Neural cell (in vitro differentiated cells): ENCODE measurements at regions not wholly inside any gene's neighbourhood (a gene's known extent, or its start where the extent isn't known, plus 50 kb on each side); places are given as distances from the start of the nearest gene placed in this dataset.

Experiments
- H2AFZ ChIP-seq: fragments of 200-600, 300-800 bp; sonication (generic), shearing (Covaris generic); 2 replicates; pipeline ENCODE4 v1.6.0; 2014; ENCODE audit warnings: low read depth, mild to moderate bottlenecking, antibody characterized with exemption, low read length, moderate library complexity
- H3F3A ChIP-seq: fragments of 200-600 bp; shearing (Covaris generic); 2 replicates; pipeline ENCODE4 v1.6.1; 2016; ENCODE audit warnings: mild to moderate bottlenecking, moderate library complexity, mixed read lengths, antibody characterized with exemption, low read length; ENCODE audit not compliant: insufficient read depth, poor library complexity, severe bottlenecking
- H3K27ac ChIP-seq: fragments of 200-600, 300-800 bp; sonication (generic), shearing (Covaris generic); 2 replicates; pipeline ENCODE4 v1.5.1; 2014; ENCODE audit warnings: mild to moderate bottlenecking, low read length, moderate library complexity
- H3K27me3 ChIP-seq: fragments of 300-800, 200-600 bp; sonication (generic), shearing (Covaris generic); 2 replicates; pipeline ENCODE4 v1.6.0; 2014; ENCODE audit warnings: mild to moderate bottlenecking, low read depth, low read length, moderate library complexity; ENCODE audit not compliant: insufficient read depth
- H3K36me3 ChIP-seq: fragments of 300-800, 200-600 bp; sonication (generic), shearing (Covaris generic); 2 replicates; pipeline ENCODE4 v1.5.1; 2014; ENCODE audit warnings: mild to moderate bottlenecking, antibody characterized with exemption, low read length, moderate library complexity; ENCODE audit not compliant: insufficient read depth
- H3K4me2 ChIP-seq: fragments of 300-800, 200-600 bp; sonication (generic), shearing (Covaris generic); 2 replicates; pipeline ENCODE4 v1.6.0; 2014; ENCODE audit warnings: mild to moderate bottlenecking, low read length
- H3K4me3 ChIP-seq: fragments of 300-800, 200-600 bp; sonication (generic), shearing (Covaris generic); 2 replicates; pipeline ENCODE4 v1.5.1; 2014; ENCODE audit warnings: mild to moderate bottlenecking, low read length, moderate library complexity
- H3K79me2 ChIP-seq: fragments of 200-600 bp; shearing (Covaris generic); replicated peaks from 2 replicates; pipeline ENCODE4 v1.6.0; 2014; ENCODE audit warnings: mild to moderate bottlenecking, low read length, moderate library complexity; ENCODE audit not compliant: insufficient read depth
- H3K9ac ChIP-seq: fragments of 300-800, 200-600 bp; sonication (generic), shearing (Covaris generic); 2 replicates; pipeline ENCODE4 v1.6.1; 2016; ENCODE audit warnings: mild to moderate bottlenecking, low read length, mixed read lengths
- H3K9me2 ChIP-seq: fragments of 200-600 bp; shearing (Covaris generic); 2 replicates; pipeline ENCODE4 v1.6.1; 2016; ENCODE audit warnings: mild to moderate bottlenecking, low read length, mixed read lengths; ENCODE audit not compliant: insufficient read depth
- H3K9me3 ChIP-seq: fragments of 200-600, 300-800 bp; sonication (generic), shearing (Covaris generic); 2 replicates; pipeline ENCODE4 v1.6.1; 2016; ENCODE audit warnings: mild to moderate bottlenecking, mixed run types, low read length, moderate library complexity, mixed read lengths
- H4K20me1 ChIP-seq: fragments of 200-600 bp; shearing (Covaris generic); 2 replicates; pipeline ENCODE4 v1.6.1; 2016; ENCODE audit warnings: mild to moderate bottlenecking, mixed run types; ENCODE audit not compliant: insufficient read depth
- CTCF ChIP-seq: fragments of 450-650 bp; IDR thresholded peaks from 2 replicates; pipeline ENCODE4 v1.5.1; 2014; ENCODE audit warnings: antibody characterized with exemption, mild to moderate bottlenecking, moderate library complexity; ENCODE audit not compliant: poor library complexity, severe bottlenecking
- EP300 ChIP-seq: fragments of 450-650 bp; conservative IDR thresholded peaks from 2 replicates; pipeline ENCODE4 v1.6.1; 2014; ENCODE audit warnings: antibody characterized with exemption, mild to moderate bottlenecking, moderate library complexity; ENCODE audit not compliant: poor library complexity, severe bottlenecking
- EZH2 ChIP-seq: fragments of 200-600, 300-800 bp; shearing (Covaris generic), sonication (generic); IDR thresholded peaks from 2 replicates; pipeline ENCODE4 v1.6.1; 2014; ENCODE audit warnings: antibody characterized with exemption, low read length, borderline replicate concordance, mild to moderate bottlenecking; ENCODE audit not compliant: insufficient read depth, poor library complexity, severe bottlenecking
- MXI1 ChIP-seq: fragments of 450-650 bp; conservative IDR thresholded peaks from 2 replicates; pipeline ENCODE4 v1.6.1; 2014; ENCODE audit warnings: antibody characterized with exemption, mild to moderate bottlenecking; ENCODE audit not compliant: poor library complexity, severe bottlenecking
- POLR2AphosphoS5 ChIP-seq: IDR thresholded peaks from 2 replicates; pipeline ENCODE4 v1.6.1; 2012
- RAD21 ChIP-seq: fragments of 450-650 bp; conservative IDR thresholded peaks from 2 replicates; pipeline ENCODE4 v1.6.1; 2014; ENCODE audit warnings: antibody characterized with exemption, mild to moderate bottlenecking, moderate library complexity
- REST ChIP-seq: IDR thresholded peaks from 2 replicates; pipeline ENCODE4 v1.6.1; 2012; ENCODE audit warnings: borderline replicate concordance
- SMC3 ChIP-seq: fragments of 450-650 bp; conservative IDR thresholded peaks from 2 replicates; pipeline ENCODE4 v1.6.1; 2014; ENCODE audit warnings: antibody characterized with exemption, mild to moderate bottlenecking, moderate library complexity; ENCODE audit not compliant: poor library complexity
- TAF1 ChIP-seq: IDR thresholded peaks from 2 replicates; pipeline ENCODE4 v1.6.1; 2012; ENCODE audit warnings: low read depth

GRCh38 chr11:96752221-96752620, 362.4 kb downstream of the JRKL start:
- no peak overlapping the region for H2AFZ ChIP-seq
- no peak overlapping the region for H3K9ac ChIP-seq
- no peaks in the 10 kb centered on the region for H3K79me2 ChIP-seq
- H3K27me3 ChIP-seq = no peaks in the 10 kb centered on the region
- TF ChIP-seq MXI1 (no peak), POLR2AphosphoS5 (no peak), TAF1 (no peak), CTCF (no peak), SMC3 (no peak), RAD21 (no peak), EP300 (no peak), EZH2 (no peak), REST (no peak)
- no peak overlapping the region for H3K4me2 ChIP-seq
- H3K9me2 ChIP-seq = no peaks in the 10 kb centered on the region
- H3F3A ChIP-seq = no peaks in the 10 kb centered on the region
- H3K4me3 ChIP-seq = no peak overlapping the region
- H3K9me3 ChIP-seq = no peaks in the 10 kb centered on the region
- no peaks in the 10 kb centered on the region for H4K20me1 ChIP-seq
- no peaks in the 10 kb centered on the region for H3K36me3 ChIP-seq
- no peak overlapping the region for H3K27ac ChIP-seq

GRCh38 chr11:96753997-96754396, 364.2 kb downstream of the JRKL start:
- Histone ChIP-seq H4K20me1 (no peaks in the 10 kb centered on the region), H3K27me3 (no peaks in the 10 kb centered on the region), H3K9me2 (no peaks in the 10 kb centered on the region), H3K4me3 (no peak overlapping the region), H3K9ac (no peak overlapping the region), H3K9me3 (no peaks in the 10 kb centered on the region), H3K27ac (no peak overlapping the region), H3K4me2 (no peak overlapping the region), H3F3A (no peaks in the 10 kb centered on the region), H3K79me2 (no peaks in the 10 kb centered on the region), H2AFZ (no peak overlapping the region), H3K36me3 (no peaks in the 10 kb centered on the region)
- TF ChIP-seq RAD21 (no peak), MXI1 (no peak), CTCF (no peak), SMC3 (no peak), REST (no peak), EP300 (no peak), EZH2 (no peak), TAF1 (no peak), POLR2AphosphoS5 (no peak)
